Esophagus (tissue), 2 donors: ENCODE measurements at regions not wholly inside any gene's neighbourhood (a gene's known extent, or its start where the extent isn't known, plus 50 kb on each side); places are given as distances from the start of the nearest gene placed in this dataset.

Experiments
- H3K27ac ChIP-seq, 2 donors: one replicate each; pipeline ENCODE4 v1.5.1; 2013; ENCODE audit warnings: low read depth in 2 of 2, mild to moderate bottlenecking in 2 of 2, inconsistent platforms in 1 of 2, low read length in 1 of 2, moderate library complexity in 1 of 2
- H3K27me3 ChIP-seq, 2 donors: one replicate each; pipeline ENCODE4 v1.6.1; 2013; ENCODE audit warnings: low read length in 2 of 2, control low read depth in 1 of 2, mild to moderate bottlenecking in 1 of 2; ENCODE audit not compliant: insufficient read depth in 2 of 2, control insufficient read depth in 1 of 2
- H3K36me3 ChIP-seq, 2 donors: one replicate each; pipeline ENCODE4 v1.6.1; 2013; ENCODE audit warnings: low read length in 1 of 2; ENCODE audit not compliant: control insufficient read depth in 2 of 2, insufficient read depth in 2 of 2
- H3K4me1 ChIP-seq, 2 donors: one replicate each; pipeline ENCODE4 v1.6.1; 2013; ENCODE audit warnings: low read length in 1 of 2; ENCODE audit not compliant: control insufficient read depth in 2 of 2, insufficient read depth in 2 of 2
- H3K4me3 ChIP-seq, 2 donors: one replicate each; pipeline ENCODE4 v1.5.1; 2013; ENCODE audit warnings: low read length in 2 of 2, mild to moderate bottlenecking in 2 of 2, low read depth in 1 of 2, moderate library complexity in 1 of 2
- H3K9me3 ChIP-seq, 2 donors: one replicate each; pipeline ENCODE4 v1.6.1; 2013; ENCODE audit warnings: mild to moderate bottlenecking in 2 of 2, low read depth in 1 of 2, low read length in 1 of 2, moderate library complexity in 1 of 2; ENCODE audit not compliant: control insufficient read depth in 2 of 2, insufficient read depth in 1 of 2
- WGBS, 2 donors: extraction: QIAGEN DNeasy Blood & Tissue Kit; methylation state at CpG; one replicate each; pipeline ENCODE4 v1.1.7; 2013; 5-methylcytosine and 5-hydroxymethylcytosine counted together
- donor health status: healthy with polysubstance abuse.
- donor health status: Bipolar disorder and iron deficiency.

DNA sequence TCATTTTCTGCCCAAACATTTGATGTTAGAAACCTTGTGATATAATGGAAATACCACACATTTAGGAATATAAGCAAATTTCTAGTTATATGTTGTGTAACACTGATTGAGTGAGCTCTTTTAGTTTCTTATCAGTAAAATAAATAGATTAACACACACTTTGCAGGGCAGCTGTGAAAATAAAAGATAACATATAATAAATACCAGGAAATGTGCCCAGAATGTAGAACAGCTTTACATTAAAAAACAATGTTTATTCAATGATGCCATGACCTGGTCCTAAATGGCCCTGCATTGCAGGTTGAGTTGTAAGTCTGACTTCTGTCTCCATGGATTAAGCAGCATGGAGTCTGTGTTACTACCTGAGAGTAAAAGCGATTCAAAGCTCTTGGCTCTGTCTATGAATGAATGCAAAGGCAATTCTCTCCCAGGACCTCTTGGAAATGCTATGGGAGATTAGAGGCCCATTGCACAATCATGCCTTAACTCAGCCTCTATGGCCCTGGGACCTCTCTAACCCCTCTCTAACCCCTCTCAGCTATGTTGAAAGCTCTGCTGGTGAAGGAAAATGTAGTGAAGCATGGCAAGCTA is 296.0 kb upstream of the ACTBL2 start:
- H3K27ac ChIP-seq, result no peak overlapping the region
- no peaks in the 10 kb centered on the region for H3K4me1 ChIP-seq
- H3K9me3 ChIP-seq, result no peaks in the 10 kb centered on the region
- H3K36me3 ChIP-seq, result no peaks in the 10 kb centered on the region
- no peaks in the 10 kb centered on the region for H3K27me3 ChIP-seq
- H3K4me3 ChIP-seq, result no peak overlapping the region
- WGBS, 2 donors, result 59 to 90% methylated on average over 1 of the region's 1 CpG

DNA sequence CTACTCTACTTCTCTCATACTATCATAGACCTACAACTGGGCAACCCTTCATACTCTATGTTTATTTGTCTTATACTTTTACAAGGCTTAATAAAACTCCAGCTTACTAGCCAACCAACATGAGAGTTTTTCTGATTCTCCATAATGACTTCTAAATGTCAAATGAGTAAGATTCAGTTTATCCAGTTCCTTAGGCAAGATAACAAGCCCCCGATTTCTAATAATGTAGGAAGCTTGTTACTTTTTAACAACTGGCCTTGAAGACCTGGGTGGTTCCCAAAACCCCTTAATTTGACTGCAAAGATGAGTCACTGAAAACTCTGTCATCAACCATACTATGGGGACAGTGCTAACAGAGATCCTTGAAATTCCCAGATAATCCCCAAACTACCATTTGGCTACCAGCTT is 294.6 kb upstream of the ACTBL2 start:
- no peak overlapping the region for H3K4me3 ChIP-seq
- no peaks in the 10 kb centered on the region for H3K36me3 ChIP-seq
- no peaks in the 10 kb centered on the region for H3K9me3 ChIP-seq
- no peaks in the 10 kb centered on the region for H3K4me1 ChIP-seq
- 61 to 87% methylated on average over 1 of the region's 1 CpG for WGBS, 2 donors
- no peaks in the 10 kb centered on the region for H3K27me3 ChIP-seq
- no peak overlapping the region for H3K27ac ChIP-seq

DNA sequence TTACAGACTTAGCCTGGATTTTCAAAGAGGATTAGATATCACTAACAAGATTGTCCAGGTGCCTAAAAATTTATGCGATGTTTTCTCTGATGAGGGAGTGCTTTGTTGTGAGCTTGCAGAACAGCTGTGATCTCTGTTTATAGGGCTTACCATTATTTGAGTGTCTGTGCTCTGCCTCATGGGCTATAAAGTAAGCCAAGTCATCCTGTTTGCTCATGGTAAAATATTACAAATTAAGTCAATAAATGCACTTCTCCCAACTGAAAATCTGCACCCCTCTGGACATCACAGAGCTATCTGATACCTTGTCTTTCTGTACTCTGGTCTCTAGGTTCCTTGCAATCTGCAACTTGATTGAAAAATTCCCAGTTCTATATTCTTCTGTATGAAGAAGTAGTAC is 293.4 kb upstream of the ACTBL2 start:
- H3K4me3 ChIP-seq, result no peak overlapping the region
- H3K36me3 ChIP-seq, result no peaks in the 10 kb centered on the region
- 29 to 52% methylated on average over 1 of the region's 1 CpG for WGBS, 2 donors

DNA sequence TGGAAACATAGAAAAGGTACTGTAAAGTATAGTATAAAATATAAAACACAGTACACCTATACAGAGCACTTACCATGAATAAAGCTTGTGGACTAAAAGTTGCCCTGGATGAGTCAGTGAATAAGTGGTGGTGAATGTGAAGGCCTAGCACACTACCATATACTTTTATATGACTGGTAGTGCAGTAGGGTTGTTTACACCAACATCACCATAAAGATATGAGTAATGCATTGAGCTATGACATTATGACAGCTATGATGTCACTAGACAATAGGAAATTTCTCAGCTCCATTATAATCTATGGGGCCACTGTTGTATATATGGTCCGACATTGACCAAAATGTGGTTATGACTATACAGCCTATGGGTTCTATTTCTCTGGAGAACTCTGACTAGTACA is 291.8 kb upstream of the ACTBL2 start:
- WGBS, 2 donors, result 97% methylated on average over 1 of the region's 1 CpG
- no peak overlapping the region for H3K4me3 ChIP-seq
- H3K4me1 ChIP-seq, result no peaks in the 10 kb centered on the region
- H3K27ac ChIP-seq, result no peak overlapping the region
- no peaks in the 10 kb centered on the region for H3K9me3 ChIP-seq
- no peaks in the 10 kb centered on the region for H3K36me3 ChIP-seq
- no peaks in the 10 kb centered on the region for H3K27me3 ChIP-seq

More for the DNA sequence above, 293.4 kb upstream of the ACTBL2 start:
- Histone ChIP-seq H3K9me3 (no peaks in the 10 kb centered on the region), H3K27ac (no peak overlapping the region), H3K4me1 (no peaks in the 10 kb centered on the region), H3K27me3 (no peaks in the 10 kb centered on the region)

DNA sequence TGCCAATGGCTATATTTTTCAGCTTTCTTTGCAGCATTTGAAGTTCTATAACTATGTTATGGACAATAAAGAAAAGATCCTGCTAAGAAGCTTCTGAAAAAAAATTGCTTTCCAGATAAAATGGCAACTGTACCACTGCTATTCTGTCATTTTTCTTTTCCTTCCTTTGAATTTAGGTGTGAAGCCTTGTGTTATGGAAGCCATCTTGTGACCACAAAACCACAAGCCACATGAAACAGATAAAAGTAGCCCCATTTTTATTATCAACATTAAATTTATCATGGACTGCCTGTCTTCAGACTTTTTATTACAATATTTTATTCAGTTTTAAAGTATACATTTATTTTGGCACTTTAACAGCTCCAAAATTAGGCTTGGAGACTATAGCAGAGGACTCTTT is 289.9 kb upstream of the ACTBL2 start:
- H3K27ac ChIP-seq, result no peak overlapping the region
- no peaks in the 10 kb centered on the region for H3K27me3 ChIP-seq
- no peaks in the 10 kb centered on the region for H3K36me3 ChIP-seq
- H3K4me1 ChIP-seq, result no peaks in the 10 kb centered on the region
- H3K4me3 ChIP-seq, result no peak overlapping the region
- no peaks in the 10 kb centered on the region for H3K9me3 ChIP-seq

DNA sequence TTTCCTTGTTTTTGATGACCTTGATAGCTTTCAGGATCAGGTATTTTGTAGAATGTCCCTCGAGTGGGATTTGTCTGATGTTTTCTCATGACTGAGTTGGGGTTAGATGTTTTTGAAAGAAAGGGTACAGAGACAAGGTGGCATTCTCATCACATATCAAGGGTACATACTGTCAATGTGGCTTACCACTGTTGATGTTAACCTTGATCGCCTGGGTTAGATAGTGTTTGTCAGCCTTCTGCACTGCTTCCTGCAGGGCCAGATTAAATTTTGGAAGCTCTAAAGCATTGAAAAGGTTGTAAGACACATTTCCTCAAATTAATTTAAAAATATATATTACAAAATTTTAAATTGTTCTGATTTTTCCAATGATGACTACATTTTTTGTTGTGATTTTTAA is 287.4 kb upstream of the ACTBL2 start:
- Histone ChIP-seq H3K27me3 (no peaks in the 10 kb centered on the region), H3K9me3 (no peaks in the 10 kb centered on the region), H3K4me1 (no peaks in the 10 kb centered on the region), H3K36me3 (no peaks in the 10 kb centered on the region), H3K27ac (no peak overlapping the region), H3K4me3 (no peak overlapping the region)
- WGBS, 2 donors, result 70 to 77% methylated on average over 2 of the region's 2 CpGs

DNA sequence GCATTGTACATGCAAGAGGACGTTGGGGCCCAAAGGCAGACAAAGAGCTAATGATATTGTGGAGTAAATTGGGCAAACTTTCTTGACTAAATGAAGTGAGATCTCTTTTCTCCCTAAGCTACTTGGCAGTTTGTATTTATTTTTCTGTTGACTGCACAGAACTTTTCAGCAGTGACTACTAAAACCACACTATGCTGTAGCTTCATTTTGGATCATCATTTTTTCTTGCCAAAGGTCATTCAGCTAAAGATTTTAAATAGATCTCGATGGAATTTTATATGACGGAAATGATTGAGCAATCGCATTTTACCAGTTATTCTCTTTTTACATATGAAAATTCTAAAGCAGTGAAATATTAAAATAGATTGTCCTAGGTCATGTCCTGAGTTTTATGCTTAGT is 286.1 kb upstream of the ACTBL2 start:
- no peaks in the 10 kb centered on the region for H3K4me1 ChIP-seq
- 86 to 92% methylated on average over 4 of the region's 4 CpGs for WGBS, 2 donors
- H3K27ac ChIP-seq, result no peak overlapping the region
- H3K4me3 ChIP-seq, result no peak overlapping the region
- no peaks in the 10 kb centered on the region for H3K36me3 ChIP-seq
- no peaks in the 10 kb centered on the region for H3K9me3 ChIP-seq
- H3K27me3 ChIP-seq, result no peaks in the 10 kb centered on the region

DNA sequence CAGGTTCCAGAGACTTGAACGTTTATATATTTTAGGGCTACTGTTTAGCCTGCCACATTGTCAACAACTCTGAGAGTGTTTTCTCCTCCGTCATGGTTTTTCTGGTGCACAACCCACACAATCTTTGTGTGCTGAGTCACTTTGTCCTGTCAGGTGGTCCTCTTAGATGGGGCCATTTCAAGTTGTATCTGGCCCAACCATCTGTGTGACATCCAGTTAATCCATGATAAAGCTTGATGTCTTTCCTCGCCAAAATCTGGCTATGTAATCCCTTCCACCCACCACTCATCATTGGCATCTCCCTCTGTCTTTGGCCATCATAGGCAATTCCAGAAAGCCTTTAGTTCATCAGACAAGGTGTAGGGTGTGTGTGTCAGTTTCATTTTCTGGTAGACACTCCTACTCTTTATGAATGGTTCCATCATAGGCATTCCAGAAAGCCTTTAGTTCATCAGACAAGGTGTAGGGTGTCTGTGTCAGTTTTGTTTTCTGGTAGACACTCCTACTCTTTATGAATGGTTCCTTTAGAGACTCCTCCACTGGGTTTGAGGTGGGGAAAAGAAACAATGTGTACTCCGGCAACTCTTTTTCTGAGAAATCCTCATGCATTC is 282.0 kb upstream of the ACTBL2 start:
- WGBS, 2 donors, result 69 to 79% methylated on average over 4 of the region's 4 CpGs
- Histone ChIP-seq H3K4me3 (no peak overlapping the region), H3K36me3 (no peaks in the 10 kb centered on the region), H3K4me1 (peaks cover 0 to 1% of the 10 kb centered on the region in 2 donors), H3K27ac (no peak overlapping the region), H3K9me3 (no peaks in the 10 kb centered on the region), H3K27me3 (no peaks in the 10 kb centered on the region)

DNA sequence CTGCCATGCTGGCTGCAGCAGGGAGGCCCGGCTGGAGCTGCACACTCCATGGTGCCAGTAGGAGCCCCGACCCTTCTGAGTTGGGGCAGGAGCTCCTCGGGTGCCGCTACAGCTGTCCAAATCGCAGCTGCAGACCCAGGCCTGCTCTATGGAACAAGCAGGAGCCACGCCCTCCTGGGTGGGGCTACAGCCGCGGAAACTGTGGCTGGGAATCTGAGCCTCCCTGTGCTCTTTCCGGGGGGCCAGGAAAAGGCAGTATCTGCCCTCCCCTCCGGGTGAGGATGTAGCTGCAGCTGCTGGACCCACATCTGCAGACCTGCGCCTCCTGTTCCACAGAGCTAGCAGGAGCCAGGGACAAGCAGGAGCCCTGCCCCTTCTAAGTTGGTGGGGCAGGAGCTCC is 278.9 kb upstream of the ACTBL2 start:
- H3K4me3 ChIP-seq, result no peak overlapping the region
- peaks cover 0 to 2% of the 10 kb centered on the region in 2 donors for H3K4me1 ChIP-seq
- H3K36me3 ChIP-seq, result no peaks in the 10 kb centered on the region
- WGBS, 2 donors, result 93% methylated on average over 11 of the region's 11 CpGs
- H3K27ac ChIP-seq, result no peak overlapping the region
- no peaks in the 10 kb centered on the region for H3K9me3 ChIP-seq
- no peaks in the 10 kb centered on the region for H3K27me3 ChIP-seq

DNA sequence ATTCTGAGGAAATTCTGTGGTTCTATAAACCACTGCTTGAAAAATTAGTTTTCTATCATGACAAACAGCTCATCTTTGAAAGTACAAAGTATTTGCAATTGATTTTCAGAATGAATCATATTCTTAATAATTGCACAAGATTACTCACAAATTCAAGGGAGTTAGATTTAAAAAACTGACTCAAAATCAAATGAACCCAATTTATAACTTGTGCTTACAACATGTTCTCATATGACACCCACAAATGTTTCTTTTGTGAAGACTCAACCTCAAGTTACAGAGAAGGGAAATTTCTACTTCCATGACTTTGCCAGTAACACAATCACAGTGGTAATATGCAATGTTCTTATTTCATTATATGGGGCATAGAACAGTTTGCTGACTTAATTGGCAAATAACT is 272.0 kb upstream of the ACTBL2 start:
- Histone ChIP-seq H3K4me1 (peaks cover 0 to under 1% of the 10 kb centered on the region in 2 donors), H3K27me3 (no peaks in the 10 kb centered on the region), H3K9me3 (no peaks in the 10 kb centered on the region), H3K36me3 (no peaks in the 10 kb centered on the region), H3K4me3 (no peak overlapping the region), H3K27ac (no peak overlapping the region)
